AG04450 (cell line): ENCODE measurements at regions not wholly inside any gene's neighbourhood (a gene's known extent, or its start where the extent isn't known, plus 50 kb on each side); places are given as distances from the start of the nearest gene placed in this dataset.

ENCODE experiments used
- CTCF ChIA-PET: fragments of 300-600, 350-600 bp; formaldehyde crosslinking; extraction: SDS; loops from one replicate; lab custom pipeline; 2022; ENCODE audit warnings: antibody characterized with exemption, inconsistent platforms; lab: Charles Lee
- POLR2A ChIA-PET: fragments of 350-600 bp; formaldehyde crosslinking; extraction: SDS; loops from one replicate; lab custom pipeline; 2021; ENCODE audit warnings: antibody characterized with exemption, inconsistent platforms; lab: Yijun Ruan, JAX
- DNase-seq: peaks from one replicate; pipeline ENCODE4 v3.0.0-alpha.2; 2011; ENCODE audit warnings: low read depth, low spot score
- H3K27ac ChIP-seq: one replicate; pipeline ENCODE4 v1.5.1; 2012; ENCODE audit warnings: low read depth, low read length, control low read depth
- H3K27me3 ChIP-seq: one replicate; pipeline ENCODE4 v1.6.0; 2012; ENCODE audit warnings: low read length; ENCODE audit not compliant: control insufficient read depth, insufficient read depth
- H3K4me3 ChIP-seq: 2 replicates; pipeline ENCODE4 v1.5.1; 2011; ENCODE audit warnings: mild to moderate bottlenecking, low read depth, low read length, control low read depth
- H3K9me3 ChIP-seq: 2 replicates; pipeline ENCODE4 v1.5.1; 2012; ENCODE audit warnings: low read length; ENCODE audit not compliant: control insufficient read depth, insufficient read depth
- TF ChIP-seq, protein P1 (sequence below): IDR thresholded peaks from 2 replicates; pipeline ENCODE4 v1.5.1; 2011; ENCODE audit warnings: low read depth, low read length, control low read depth, inconsistent platforms

DNA sequence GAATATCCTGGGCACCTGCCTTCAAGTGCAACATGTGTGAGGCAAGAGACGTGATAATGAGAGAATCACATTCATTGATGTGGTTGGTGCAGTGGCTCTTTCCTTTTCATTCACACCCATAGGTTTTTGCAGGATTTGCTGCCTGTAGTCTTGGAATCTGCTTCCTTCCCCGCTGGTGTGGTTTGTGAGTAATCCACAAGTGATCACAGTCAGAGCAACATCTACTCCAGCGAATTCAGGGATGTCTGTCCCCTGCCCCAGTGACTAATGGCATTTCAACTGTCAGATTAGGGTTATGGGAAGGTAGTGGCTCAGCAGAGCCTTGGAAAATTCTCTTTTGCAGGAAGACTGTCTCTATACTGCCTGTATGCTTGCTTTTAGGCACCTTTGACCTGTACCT lies 225.5 kb upstream of the RBMS1 start:
- H3K9me3 ChIP-seq: no peaks in the 10 kb centered on the region
- ChIA-PET CTCF (no interaction called here), POLR2A (no interaction called here)
- no peak overlapping the region for H3K4me3 ChIP-seq
- no peaks in the 10 kb centered on the region for H3K27me3 ChIP-seq
- DNase-seq: no peak
- no peak overlapping the region for H3K27ac ChIP-seq
- TF ChIP-seq, protein P1, sequence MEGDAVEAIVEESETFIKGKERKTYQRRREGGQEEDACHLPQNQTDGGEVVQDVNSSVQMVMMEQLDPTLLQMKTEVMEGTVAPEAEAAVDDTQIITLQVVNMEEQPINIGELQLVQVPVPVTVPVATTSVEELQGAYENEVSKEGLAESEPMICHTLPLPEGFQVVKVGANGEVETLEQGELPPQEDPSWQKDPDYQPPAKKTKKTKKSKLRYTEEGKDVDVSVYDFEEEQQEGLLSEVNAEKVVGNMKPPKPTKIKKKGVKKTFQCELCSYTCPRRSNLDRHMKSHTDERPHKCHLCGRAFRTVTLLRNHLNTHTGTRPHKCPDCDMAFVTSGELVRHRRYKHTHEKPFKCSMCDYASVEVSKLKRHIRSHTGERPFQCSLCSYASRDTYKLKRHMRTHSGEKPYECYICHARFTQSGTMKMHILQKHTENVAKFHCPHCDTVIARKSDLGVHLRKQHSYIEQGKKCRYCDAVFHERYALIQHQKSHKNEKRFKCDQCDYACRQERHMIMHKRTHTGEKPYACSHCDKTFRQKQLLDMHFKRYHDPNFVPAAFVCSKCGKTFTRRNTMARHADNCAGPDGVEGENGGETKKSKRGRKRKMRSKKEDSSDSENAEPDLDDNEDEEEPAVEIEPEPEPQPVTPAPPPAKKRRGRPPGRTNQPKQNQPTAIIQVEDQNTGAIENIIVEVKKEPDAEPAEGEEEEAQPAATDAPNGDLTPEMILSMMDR: no peak

DNA sequence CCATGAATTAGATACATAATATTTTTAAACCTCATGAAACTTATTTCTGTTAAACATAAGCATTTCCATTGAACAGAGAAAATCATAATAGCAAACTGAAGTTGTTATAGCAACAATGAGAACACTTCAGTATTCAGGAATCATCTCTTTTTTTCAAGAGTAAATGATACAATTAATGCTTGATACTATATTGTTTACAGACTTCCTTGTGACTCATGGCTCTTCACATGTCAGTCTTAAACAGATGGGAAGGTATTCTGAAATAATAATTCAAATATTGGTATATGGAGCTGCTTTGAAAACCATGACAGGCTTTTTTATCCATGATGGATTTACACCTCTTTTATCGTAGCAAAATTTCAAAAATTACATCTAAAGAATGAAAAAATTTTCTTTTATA lies 226.5 kb upstream of the RBMS1 start:
- Histone ChIP-seq H3K4me3 (no peak overlapping the region), H3K9me3 (no peaks in the 10 kb centered on the region), H3K27me3 (no peaks in the 10 kb centered on the region), H3K27ac (no peak overlapping the region)
- ChIA-PET POLR2A (no interaction called here), CTCF (no interaction called here)
- no peak for DNase-seq
- TF ChIP-seq, protein P1: no peak

DNA sequence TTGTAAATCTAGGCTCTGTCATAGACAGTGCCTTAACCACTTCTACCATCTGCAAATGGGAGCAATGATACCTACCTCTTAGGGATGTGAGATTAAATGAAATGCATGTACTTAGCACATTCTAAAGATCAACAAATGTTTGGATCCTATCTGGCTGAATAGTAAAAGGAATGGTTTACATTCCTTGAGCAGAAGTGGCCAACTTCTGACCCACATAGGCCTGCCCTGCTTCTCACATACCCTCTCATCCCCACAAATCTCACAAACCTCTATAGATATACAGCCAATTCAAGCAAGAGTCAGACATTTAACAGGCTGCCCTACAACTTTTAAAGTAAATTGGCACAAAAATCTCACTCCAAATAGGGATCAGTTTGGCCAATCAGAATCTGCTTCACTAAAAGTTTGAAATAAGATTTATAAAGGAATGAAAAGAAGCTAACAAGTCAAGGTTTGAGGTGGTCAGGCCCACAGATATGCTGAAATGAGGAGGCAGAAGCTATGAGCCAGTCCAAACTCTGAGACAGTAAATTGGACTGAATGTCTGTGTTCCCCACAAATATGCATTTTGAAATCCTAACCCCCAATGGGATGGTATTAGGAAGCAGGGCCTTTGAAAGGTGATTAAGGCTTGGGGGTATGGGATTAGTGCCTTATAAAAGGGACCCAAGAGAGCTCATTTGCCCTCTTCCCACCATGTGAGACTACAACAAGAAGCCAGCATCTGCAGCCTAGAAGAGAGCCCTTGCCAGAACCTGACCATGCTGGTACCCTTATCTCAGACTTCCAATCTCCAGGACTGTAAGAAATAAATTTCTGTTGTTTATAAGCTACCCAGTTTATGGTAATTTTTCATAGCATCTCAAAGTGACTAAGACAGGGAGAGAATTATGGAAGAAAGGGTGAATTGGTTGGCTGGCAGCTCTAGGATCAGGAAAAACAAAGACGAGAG lies 227.8 kb upstream of the RBMS1 start:
- Histone ChIP-seq H3K4me3 (no peak overlapping the region), H3K27ac (no peak overlapping the region), H3K9me3 (no peaks in the 10 kb centered on the region), H3K27me3 (no peaks in the 10 kb centered on the region)
- ChIA-PET POLR2A (no interaction called here), CTCF (interaction anchor here (1.7 kb wide), 1 partner anchor 249 kb away, joined by 5 read pairs; no protein-coding TSS in a partner anchor)
- TF ChIP-seq, protein P1: no peak
- DNase-seq: no peak

DNA sequence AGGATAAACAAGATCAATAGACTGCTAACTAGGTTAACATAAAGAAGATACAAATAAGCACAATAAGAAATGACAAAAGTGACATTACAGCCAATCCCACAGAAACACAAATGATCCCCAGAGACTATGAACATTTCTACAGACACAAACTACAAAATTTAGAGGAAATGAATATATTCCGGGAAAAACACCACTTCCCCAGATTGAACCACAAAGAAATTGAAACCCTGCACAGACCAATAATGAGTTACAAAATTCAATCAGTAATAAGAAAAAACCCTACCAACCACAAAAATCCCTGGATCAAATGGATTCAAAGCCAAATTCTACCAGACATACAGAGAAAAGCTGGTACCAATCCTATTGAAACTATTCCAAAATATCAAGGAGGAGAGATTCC lies 232.4 kb upstream of the RBMS1 start:
- Histone ChIP-seq H3K9me3 (no peaks in the 10 kb centered on the region), H3K4me3 (no peak overlapping the region), H3K27me3 (no peaks in the 10 kb centered on the region), H3K27ac (no peak overlapping the region)
- no peak for DNase-seq
- CTCF ChIA-PET: no interaction called here
- POLR2A ChIA-PET: no interaction called here
- TF ChIP-seq, protein P1: no peak

DNA sequence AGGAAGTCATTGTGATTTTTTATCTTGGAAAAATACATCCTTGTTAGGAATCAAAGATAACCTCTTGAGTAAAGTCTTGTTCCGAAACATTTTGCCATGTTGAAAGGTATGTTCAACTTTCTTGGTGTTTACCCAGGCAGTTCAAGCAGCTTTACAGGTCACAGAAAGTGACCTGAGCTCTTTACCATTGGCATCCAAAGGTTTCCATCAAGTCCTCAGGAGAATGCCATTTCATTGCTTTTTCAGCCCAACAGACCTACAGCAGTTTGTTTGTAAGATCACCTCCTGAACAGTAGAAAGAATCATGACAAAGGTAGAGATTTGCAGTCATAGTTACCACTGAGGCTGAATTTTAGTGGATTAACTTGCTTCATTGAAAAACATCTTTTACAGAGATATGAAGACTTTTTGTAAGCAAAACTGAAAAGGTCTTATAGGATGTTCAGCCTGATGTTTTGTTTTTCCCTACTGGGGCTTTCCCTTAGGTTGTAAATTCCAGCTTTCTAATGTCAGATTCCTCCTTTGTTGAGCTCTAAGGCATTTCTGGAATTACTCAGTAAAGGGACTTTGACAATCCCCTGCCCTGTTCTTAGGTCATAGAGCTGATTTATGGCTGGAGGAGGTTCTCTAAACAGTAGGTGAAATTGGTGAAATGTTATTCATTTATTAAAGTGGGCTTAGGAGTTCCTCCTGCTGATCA lies 236.8 kb upstream of the RBMS1 start:
- Histone ChIP-seq H3K27ac (no peak overlapping the region), H3K9me3 (no peaks in the 10 kb centered on the region), H3K4me3 (no peak overlapping the region), H3K27me3 (no peaks in the 10 kb centered on the region)
- ChIA-PET CTCF (interaction anchor here (0.6 kb wide), 1 partner anchor 22 kb away, joined by 6 read pairs; no protein-coding TSS in a partner anchor), POLR2A (no interaction called here)
- TF ChIP-seq, protein P1: no peak
- DNase-seq: no peak
